ENCODE measurements at regions not wholly inside any gene's neighbourhood (a gene's known extent, or its start where the extent isn't known, plus 50 kb on each side); places are given as distances from the start of the nearest gene placed in this dataset.

GRCh38 chr18:24940416-24940815, 411.6 kb downstream of the ZNF521 start:
- Histone ChIP-seq H3K56ac (replicated peaks; ENCODE audit: insufficient read length, low read depth, low read length) (no peak overlapping the region), H3K14ac (ENCODE audit: insufficient read length) (no peak overlapping the region), H4K8ac (ENCODE audit: extremely low read depth, insufficient read depth, low read length) (no peak overlapping the region), H2AFZ (ENCODE audit: low read length) (no peak overlapping the region), H2BK20ac (ENCODE audit: low read length) (no peak overlapping the region), H3K4ac (replicated peaks; ENCODE audit: insufficient read length, low read depth, low read length) (no peak overlapping the region), H3K9ac (replicated peaks in 1 of 4; ENCODE audit: extremely low read depth in 1 of 4, low read depth in 3 of 4, low read length in 3 of 4) (no peak overlapping the region), H3K23me2 (ENCODE audit: low read depth, low read length) (no peaks in the 10 kb centered on the region), H4K91ac (replicated peaks; ENCODE audit: insufficient read length, low read length) (no peak overlapping the region), H3K27me3 (replicated peaks in 1 of 4; ENCODE audit: control insufficient read depth in 3 of 4, extremely low read depth in 1 of 4, insufficient read depth in 3 of 4, low read length in 3 of 4) (no peaks in the 10 kb centered on the region; a peak in 1 of 7 replicates), H4K20me1 (replicated peaks in 1 of 2; ENCODE audit: control insufficient read depth in 1 of 2, insufficient read depth in 2 of 2, low read length in 2 of 2) (no peaks in the 10 kb centered on the region), H3K18ac (ENCODE audit: extremely low read depth, low read length) (no peak overlapping the region), H3K79me1 (ENCODE audit: low read depth, low read length) (no peaks in the 10 kb centered on the region), H3K23ac (ENCODE audit: insufficient read length) (no peak overlapping the region), H2AK5ac (ENCODE audit: low read depth, low read length) (no peak overlapping the region), H3K36me3 (ENCODE audit: control insufficient read depth in 2 of 4, insufficient read depth in 4 of 4, low read length in 3 of 4) (no peaks in the 10 kb centered on the region), H2BK5ac (ENCODE audit: low read depth, low read length) (no peak overlapping the region), H3K4me3 (ENCODE audit: extremely low read depth in 1 of 4, insufficient read depth in 2 of 4, low read depth in 3 of 4, low read length in 4 of 4) (no peak overlapping the region), H2BK12ac (ENCODE audit: low read depth, low read length) (no peak overlapping the region), H2BK15ac (ENCODE audit: low read length) (no peak overlapping the region), H3K4me1 (replicated peaks in 1 of 4; ENCODE audit: control insufficient read depth in 3 of 4, insufficient read depth in 4 of 4, low read length in 3 of 4) (peaks cover 0 to 4% (median 0%) of the 10 kb centered on the region in 4 experiments; a peak in 1 of 7 replicates), H3K9me3 (ENCODE audit: insufficient read depth in 2 of 2, low read depth in 1 of 2, low read length in 1 of 2) (no peaks in the 10 kb centered on the region), H3K4me2 (ENCODE audit: insufficient read depth in 1 of 2, low read depth in 2 of 2, low read length in 2 of 2) (no peak overlapping the region), H2BK120ac (replicated peaks; ENCODE audit: low read depth, low read length) (no peak overlapping the region), H4K5ac (ENCODE audit: insufficient read length, low read depth, low read length) (no peak overlapping the region), H3K79me2 (ENCODE audit: control insufficient read depth in 1 of 2, insufficient read depth in 2 of 2, low read length in 2 of 2) (no peaks in the 10 kb centered on the region), H3K27ac (ENCODE audit: low read depth, low read length) (no peak overlapping the region)
- ChIA-PET POLR2A (ENCODE audit: partially characterized antibody) (no interaction called here), CTCF (ENCODE audit: partially characterized antibody) (no interaction called here)
- 85% methylated on average over 6 of the region's 6 CpGs; no CpG with 5 or more reads in 1 of the 2 experiments for whole genome bisulfite sequencing, 2 experiments (ENCODE audit: extremely low coverage in 1 of 2, insufficient coverage in 1 of 2, insufficient read length in 1 of 2, insufficient replicate concordance in 2 of 2, low coverage in 1 of 2, low lambda C conversion rate in 2 of 2, missing lambda C conversion rate in 1 of 2)
- DNase-seq (ENCODE audit: low read depth in 1 of 2, low spot score in 2 of 2) (no peak), FAIRE-seq (no peak)
- TF ChIP-seq RXRA (IDR thresholded peaks at IDR 0.05; ENCODE audit: insufficient read depth, low read depth, low read length) (no peak), TEAD4 (IDR thresholded peaks at IDR 0.05; ENCODE audit: low read depth, low read length) (no peak), EGR1 (IDR thresholded peaks at IDR 0.05; ENCODE audit: borderline replicate concordance, low read depth, low read length) (no peak), MAFK (IDR thresholded peaks at IDR 0.05; ENCODE audit: low read depth, low read length) (no peak), SP2 (IDR thresholded peaks at IDR 0.05; ENCODE audit: low read length) (no peak), SIX5 (IDR thresholded peaks at IDR 0.05; ENCODE audit: low read depth, low read length) (no peak), GABPA (IDR thresholded peaks at IDR 0.05; ENCODE audit: borderline replicate concordance, insufficient read depth, low read length) (no peak), POLR2AphosphoS5 (IDR thresholded peaks at IDR 0.05; ENCODE audit: low read depth, low read length) (no peak), RNF2 (IDR thresholded peaks at IDR 0.05; ENCODE audit: borderline replicate concordance, low read depth, low read length, missing control alignments, poor library complexity, severe bottlenecking) (no peak), RFX5 (IDR thresholded peaks at IDR 0.05; ENCODE audit: borderline replicate concordance, low read depth, low read length) (no peak), ATF2 (IDR thresholded peaks at IDR 0.05; ENCODE audit: low read length) (no peak), PHF8 (conservative IDR thresholded peaks at IDR 0.05; ENCODE audit: low read depth, low read length) (no peak), SUZ12 (IDR thresholded peaks at IDR 0.05; ENCODE audit: low read length) (no peak)
